Pancreas (tissue), 10 donors: ENCODE measurements at regions not wholly inside any gene's neighbourhood (a gene's known extent, or its start where the extent isn't known, plus 50 kb on each side); places are given as distances from the start of the nearest gene placed in this dataset.

Source experiments
- ATAC-seq, 4 donors: fragments of 200-7000 bp; cut with Tn5 transposase; one replicate each; pipeline versions ENCODE4 v1.8.0 to v1.9.1; 2020; ENCODE audit warnings: mild to moderate bottlenecking in 4 of 4, moderate library complexity in 4 of 4
- DNase-seq, 6 donors: peaks; one replicate each; pipeline ENCODE4 v3.0.0-alpha.2; 2020
- FAIRE-seq: peaks from 2 replicates; lab custom pipeline; 2012; peaks lifted over from hg19 to GRCh38; lab: Jason Lieb, UNC
- H3K27ac ChIP-seq, 4 donors: fragments of 200-600 bp; sonication (generic); 1 replicate in 3 of 4; 2 replicates in 1 of 4; pipeline versions ENCODE4 v1.5.0 to v1.8.0; 2020
- H3K27me3 ChIP-seq, 4 donors: fragments of 200-600 bp; one replicate each; pipeline ENCODE4 v1.8.0; 2021
- H3K36me3 ChIP-seq, 3 donors: fragments of 200-600 bp; sonication (generic) in 1 of 3; one replicate each; pipeline versions ENCODE4 v1.5.0 to v1.8.0; 2020 to 2021
- H3K4me1 ChIP-seq, 3 donors: fragments of 200-600 bp; one replicate each; pipeline ENCODE4 v1.8.0; 2021
- H3K4me3 ChIP-seq, 4 donors: fragments of 200-600 bp; sonication (generic) in 2 of 4; one replicate each; pipeline versions ENCODE4 v1.5.0 to v1.8.0; 2020 to 2021
- H3K9me3 ChIP-seq, 4 donors: fragments of 200-600 bp; one replicate each; pipeline ENCODE4 v1.8.0; 2021
- CTCF ChIP-seq, 4 donors: fragments of 200-600 bp; sonication (generic) in 3 of 4; IDR thresholded peaks; one replicate each; pipeline versions ENCODE4 v1.5.0 to v1.8.0; 2021; ENCODE audit warnings: antibody characterized with exemption in 4 of 4
- WGBS, 2 donors: extraction: QIAGEN DNeasy Blood & Tissue Kit; methylation state at CpG; one replicate each; pipeline ENCODE4 v1.1.7; 2013; 5-methylcytosine and 5-hydroxymethylcytosine counted together
- intact Hi-C, 3 donors: fragments of 100-400 bp; cut with DNase I; formaldehyde crosslinking; loops; one replicate each; pipeline versions ENCODE4 v1.11.1 to v1.14.2; 2022
- donor health status: healthy with polysubstance abuse.
- donor health status: DM: no; HTN: no; CAD: no; lungs with moderate emphysema.
- donor health status: DM: no; HTN: no; CAD: no.
- donor health status: control.
- donor health status: control.
- donor health status: Bipolar disorder and iron deficiency.
- donor health status: DM: yes; HTN: yes; CAD: no.
- donor health status: DM: no; HTN: no; CAD: no.
- donor health status: DM: no; HTN: no; CAD: no.
- donor health status: DM: yes; HTN: yes; CAD: no.

- H3K4me3 ChIP-seq = no peak overlapping the region
- TF ChIP-seq CTCF (IDR thresholded peaks at IDR 0.05) = no peak
- H3K4me1 ChIP-seq = no peaks in the 10 kb centered on the region
- intact Hi-C loops = no loop called here
- no peaks in the 10 kb centered on the region for H3K27me3 ChIP-seq
- ATAC-seq (no peak), FAIRE-seq (no peak), DNase-seq (no peak)
- H3K9me3 ChIP-seq = no peaks in the 10 kb centered on the region
- WGBS, 2 donors = 90 to 94% methylated on average over 10 of the region's 10 CpGs
- no peaks in the 10 kb centered on the region for H3K36me3 ChIP-seq
- no peak overlapping the region for H3K27ac ChIP-seq
Measured at GRCh38 chr13:99751517-99752199, 219.9 kb downstream of the ZIC5 start.

DNA sequence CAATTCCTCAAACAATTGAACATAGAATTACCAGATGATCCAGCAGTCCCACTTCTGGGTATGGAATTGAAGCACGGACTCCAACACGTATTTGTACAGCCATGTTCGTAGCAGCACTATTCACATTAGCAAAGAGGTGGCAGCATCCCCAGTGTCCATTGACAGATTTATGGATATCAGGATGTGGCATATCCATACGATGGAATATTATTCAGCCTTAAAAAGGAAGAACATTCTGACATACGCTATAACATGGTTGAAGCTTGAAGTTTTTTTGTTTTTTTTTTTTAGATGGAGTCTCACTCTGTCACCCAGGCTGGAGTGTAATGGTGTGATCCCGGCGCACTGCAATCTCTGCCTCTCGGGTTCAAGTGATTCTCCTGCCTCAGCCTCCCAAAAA lies 220.6 kb downstream of the ZIC5 start:
- FAIRE-seq (no peak), DNase-seq (no peak), ATAC-seq (no peak)
- no peak overlapping the region for H3K27ac ChIP-seq
- no peaks in the 10 kb centered on the region for H3K27me3 ChIP-seq
- H3K4me1 ChIP-seq = no peaks in the 10 kb centered on the region
- intact Hi-C loops = no loop called here
- no peaks in the 10 kb centered on the region for H3K36me3 ChIP-seq
- TF ChIP-seq CTCF (IDR thresholded peaks at IDR 0.05) = no peak
- WGBS, 2 donors = 91 to 94% methylated on average over 8 of the region's 8 CpGs
- no peak overlapping the region for H3K4me3 ChIP-seq
- no peaks in the 10 kb centered on the region for H3K9me3 ChIP-seq

DNA sequence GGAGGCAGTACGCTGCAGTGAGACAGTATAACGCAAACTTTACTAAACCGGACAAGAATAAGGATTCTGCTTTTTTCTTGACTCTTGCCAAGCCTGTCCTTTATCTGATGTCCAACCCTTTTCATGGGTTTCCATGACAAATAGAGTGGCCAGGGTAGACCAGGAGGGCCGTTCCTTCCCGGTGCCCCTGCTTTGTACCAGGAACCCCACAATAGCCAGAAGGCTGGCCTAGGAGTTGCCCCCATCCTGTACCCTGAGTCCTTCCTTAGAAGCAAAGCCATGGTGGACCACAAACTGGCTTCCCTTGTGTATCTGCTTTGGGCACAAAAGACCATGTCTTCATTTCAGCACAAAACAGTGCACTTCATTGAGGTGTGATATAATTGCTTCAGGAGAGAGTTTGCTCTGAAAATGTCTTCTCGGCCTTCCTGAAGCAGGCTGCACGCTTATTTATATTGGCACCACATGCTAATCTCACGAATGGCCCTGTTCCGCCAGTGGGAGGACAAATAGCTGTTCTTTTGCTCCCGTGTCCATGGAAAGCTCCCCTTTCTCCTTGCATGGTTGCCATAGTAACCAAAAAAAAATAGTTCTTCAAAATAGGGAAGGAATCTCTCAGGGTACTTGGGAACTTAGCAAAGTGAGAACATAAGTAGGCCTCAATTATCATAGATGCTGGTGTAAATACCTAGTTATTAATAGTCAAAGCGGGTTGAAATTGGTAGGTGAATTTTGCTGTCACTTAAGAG lies 222.1 kb downstream of the ZIC5 start:
- 91 to 92% methylated on average over 11 of the region's 11 CpGs for WGBS, 2 donors
- intact Hi-C loops = no loop called here
- no peaks in the 10 kb centered on the region for H3K36me3 ChIP-seq
- no peak for ATAC-seq
- no peak overlapping the region for H3K4me3 ChIP-seq
- no peak for DNase-seq
- TF ChIP-seq CTCF (IDR thresholded peaks at IDR 0.05) = no peak
- no peak for FAIRE-seq
- no peaks in the 10 kb centered on the region for H3K9me3 ChIP-seq
- H3K4me1 ChIP-seq = no peaks in the 10 kb centered on the region
- no peak overlapping the region for H3K27ac ChIP-seq
- H3K27me3 ChIP-seq = no peaks in the 10 kb centered on the region

DNA sequence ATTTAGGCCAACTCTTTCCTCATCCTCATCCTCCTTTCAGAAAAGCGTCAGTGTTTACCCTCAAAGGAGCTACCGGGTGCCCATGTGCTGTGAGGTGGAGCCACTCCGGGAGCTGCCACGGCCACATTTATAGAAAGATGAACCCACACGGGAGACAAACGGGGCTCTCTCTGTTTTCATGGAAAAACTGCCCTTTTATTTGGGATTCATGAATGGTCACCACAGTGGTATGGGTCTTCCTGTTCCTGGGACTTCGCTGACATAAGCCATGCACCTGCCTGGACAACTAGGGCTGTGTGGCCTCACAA lies 224.2 kb downstream of the ZIC5 start:
- no peak for ATAC-seq
- intact Hi-C loops = no loop called here
- Histone ChIP-seq H3K9me3 (no peaks in the 10 kb centered on the region), H3K27ac (no peak overlapping the region), H3K4me1 (no peaks in the 10 kb centered on the region), H3K36me3 (no peaks in the 10 kb centered on the region), H3K4me3 (no peak overlapping the region), H3K27me3 (no peaks in the 10 kb centered on the region)
- TF ChIP-seq CTCF (IDR thresholded peaks at IDR 0.05) = no peak
- WGBS, 2 donors = 77 to 82% methylated on average over 7 of the region's 7 CpGs
- DNase-seq = no peak
- no peak for FAIRE-seq
